SK-N-SH (cell line): ENCODE measurements at regions not wholly inside any gene's neighbourhood (a gene's known extent, or its start where the extent isn't known, plus 50 kb on each side); places are given as distances from the start of the nearest gene placed in this dataset.

ENCODE experiments used
- CTCF ChIA-PET: fragments of 300-600, 350-600 bp; formaldehyde crosslinking; extraction: SDS; loops from one replicate; lab custom pipeline; 2021; lab: Yijun Ruan, JAX
- POLR2A ChIA-PET: fragments of 350-600 bp; sonication (Branson Sonifier 250); formaldehyde crosslinking; extraction: SDS; loops from one replicate; lab custom pipeline; 2020; ENCODE audit warnings: antibody characterized with exemption, inconsistent platforms; lab: Yijun Ruan, JAX
- DNase-seq: peaks from one replicate; pipeline ENCODE4 v3.0.0; 2012
- H2AFZ ChIP-seq: fragments of 200-600 bp; sonication (generic); 2 replicates; pipeline ENCODE4 v1.8.1; 2016; ENCODE audit warnings: antibody characterized with exemption, mild to moderate bottlenecking, low read depth
- H3F3A ChIP-seq: fragments of 200-600 bp; sonication (generic); replicated peaks from 2 replicates; pipeline ENCODE3; 2016; ENCODE audit warnings: antibody characterized with exemption, mild to moderate bottlenecking; ENCODE audit not compliant: insufficient read depth
- H3K27ac ChIP-seq, 2 experiments: fragments of 200-500 bp in 1 of 2; fragments of 200-600 bp in 1 of 2; sonication (Bioruptor generic) in 1 of 2; sonication (generic), shearing (Covaris generic) in 1 of 2; 2 replicates each; pipeline versions ENCODE4 v1.5.1 to v1.6.1; 2014 to 2016; ENCODE audit warnings: low read depth in 2 of 2, inconsistent platforms in 1 of 2, low read length in 1 of 2, mild to moderate bottlenecking in 1 of 2, mixed read lengths in 1 of 2
- H3K27me3 ChIP-seq: fragments of 200-600 bp; sonication (generic), shearing (Covaris generic); 2 replicates; pipeline ENCODE4 v1.6.1; 2016; ENCODE audit warnings: mixed run types; ENCODE audit not compliant: insufficient read depth
- H3K36me3 ChIP-seq, 2 experiments: fragments of 200-500 bp in 1 of 2; fragments of 200-600 bp in 1 of 2; sonication (Bioruptor generic) in 1 of 2; sonication (generic) in 1 of 2; replicated peaks in 1 of 2; 2 replicates each; pipeline versions ENCODE3 to v1.5.1; 2014 to 2016; ENCODE audit warnings: low read length in 1 of 2, mild to moderate bottlenecking in 1 of 2; ENCODE audit not compliant: insufficient read depth in 2 of 2, control insufficient read depth in 1 of 2
- H3K4me1 ChIP-seq, 2 experiments: fragments of 200-500 bp in 1 of 2; fragments of 200-600 bp in 1 of 2; sonication (Bioruptor generic) in 1 of 2; sonication (generic), shearing (Covaris generic) in 1 of 2; 2 replicates each; pipeline versions ENCODE4 v1.5.1 to v1.6.1; 2014 to 2016; ENCODE audit warnings: low read depth in 1 of 2, low read length in 1 of 2, mixed run types in 1 of 2; ENCODE audit not compliant: insufficient read depth in 2 of 2, control insufficient read depth in 1 of 2
- H3K4me2 ChIP-seq: fragments of 200-600 bp; sonication (generic), shearing (Covaris generic); 2 replicates; pipeline ENCODE4 v1.6.1; 2017; ENCODE audit warnings: mixed run types
- H3K4me3 ChIP-seq, 2 experiments: fragments of 200-500 bp in 1 of 2; fragments of 200-600 bp in 1 of 2; sonication (Bioruptor generic) in 1 of 2; sonication (generic), shearing (Covaris generic) in 1 of 2; 2 replicates each; pipeline versions ENCODE4 v1.5.1 to v1.8.1; 2014 to 2016; ENCODE audit warnings: low read depth in 2 of 2, inconsistent platforms in 1 of 2, low read length in 1 of 2, mild to moderate bottlenecking in 1 of 2, mixed read lengths in 1 of 2, moderate library complexity in 1 of 2
- H3K79me2 ChIP-seq: fragments of 200-600 bp; sonication (generic); 2 replicates; pipeline ENCODE4 v1.8.1; 2017; ENCODE audit warnings: mild to moderate bottlenecking; ENCODE audit not compliant: insufficient read depth
- H3K9ac ChIP-seq: fragments of 200-600 bp; sonication (generic); 2 replicates; pipeline ENCODE4 v1.6.1; 2017; ENCODE audit warnings: mixed run types
- H3K9me2 ChIP-seq: fragments of 200-600 bp; sonication (generic); 2 replicates; pipeline ENCODE4 v1.6.1; 2017; ENCODE audit warnings: mixed run types
- H3K9me3 ChIP-seq: fragments of 200-600 bp; sonication (generic); 2 replicates; pipeline ENCODE4 v1.6.1; 2017; ENCODE audit warnings: mixed run types, mild to moderate bottlenecking, moderate library complexity
- H4K20me1 ChIP-seq: fragments of 200-600 bp; sonication (generic); 2 replicates; pipeline ENCODE4 v1.6.1; 2017; ENCODE audit warnings: mild to moderate bottlenecking, mixed run types; ENCODE audit not compliant: insufficient read depth
- CTCF ChIP-seq: fragments of 200-600 bp; sonication (generic); IDR thresholded peaks from 2 replicates; pipeline ENCODE4 v1.6.1; 2017; ENCODE audit warnings: antibody characterized with exemption, mild to moderate bottlenecking, moderate library complexity
- EP300 ChIP-seq, 2 experiments: IDR thresholded peaks; 2 replicates each; pipeline versions ENCODE4 v1.4.0 to v1.6.1; 2012; ENCODE audit warnings: borderline replicate concordance in 1 of 2, low read depth in 1 of 2, low read length in 1 of 2
- EZH2phosphoT487 ChIP-seq: fragments of 200-600 bp; sonication (generic); IDR thresholded peaks from 2 replicates; pipeline ENCODE4 v1.6.1; 2017; ENCODE audit warnings: low read depth, mixed run types, mild to moderate bottlenecking, antibody characterized with exemption, moderate library complexity, borderline replicate concordance
- FOXM1 ChIP-seq: IDR thresholded peaks from 2 replicates; pipeline ENCODE4 v1.4.0; 2012; ENCODE audit warnings: low read depth, mild to moderate bottlenecking
- MAX ChIP-seq: IDR thresholded peaks from 2 replicates; pipeline ENCODE4 v1.4.0; 2012; ENCODE audit warnings: low read depth
- MEF2A ChIP-seq: IDR thresholded peaks from 2 replicates; pipeline ENCODE4 v1.4.0; 2012; ENCODE audit warnings: low read depth, borderline replicate concordance
- MXI1 ChIP-seq: IDR thresholded peaks from 2 replicates; pipeline ENCODE4 v1.6.1; 2012; ENCODE audit warnings: mild to moderate bottlenecking, low read depth, low read length, improper control_type of control experiment
- NRF1 ChIP-seq: IDR thresholded peaks from 2 replicates; pipeline ENCODE4 v1.6.1; 2012; ENCODE audit warnings: low read depth, mild to moderate bottlenecking, low read length
- POLR2AphosphoS5 ChIP-seq: IDR thresholded peaks from 2 replicates; pipeline ENCODE4 v1.6.1; 2012; ENCODE audit warnings: low read depth, low read length
- RCOR1 ChIP-seq: fragments of 150-350 bp; IDR thresholded peaks from 2 replicates; pipeline ENCODE4 v1.6.1; 2017; ENCODE audit warnings: antibody characterized with exemption, low read length
- REST ChIP-seq: IDR thresholded peaks from 2 replicates; pipeline ENCODE4 v1.6.1; 2012; ENCODE audit warnings: mild to moderate bottlenecking, low read depth, low read length, moderate library complexity
- RXRA ChIP-seq: IDR thresholded peaks from 2 replicates; pipeline ENCODE4 v1.4.0; 2012; ENCODE audit warnings: low read depth, mild to moderate bottlenecking, borderline replicate concordance
- TAF1 ChIP-seq: IDR thresholded peaks from 2 replicates; pipeline ENCODE4 v1.6.1; 2012; ENCODE audit warnings: low read depth, mild to moderate bottlenecking, low read length, moderate library complexity, borderline replicate concordance
- TCF12 ChIP-seq: IDR thresholded peaks from 2 replicates; pipeline ENCODE4 v1.4.0; 2012
- USF2 ChIP-seq: fragments of 150-350 bp; IDR thresholded peaks from 2 replicates; pipeline ENCODE4 v1.6.1; 2017; ENCODE audit warnings: antibody characterized with exemption, low read length, low read depth, borderline replicate concordance
- YY1 ChIP-seq: IDR thresholded peaks from 2 replicates; pipeline ENCODE4 v1.4.0; 2012; ENCODE audit warnings: low read depth, mild to moderate bottlenecking
- WGBS: methylation state at CpG from one replicate; pipeline ENCODE4 v1.1.6; 2017; ENCODE audit warnings: low lambda C conversion rate; 5-methylcytosine and 5-hydroxymethylcytosine counted together
- TF ChIP-seq, protein P1 (sequence below): IDR thresholded peaks from 2 replicates; pipeline ENCODE4 v1.4.0; 2012; ENCODE audit warnings: low read depth, borderline replicate concordance
- TF ChIP-seq, protein P2 (sequence below): IDR thresholded peaks from 2 replicates; pipeline ENCODE4; 2012

- Histone ChIP-seq H3K4me3 (no peak overlapping the region), H3K27me3 (no peaks in the 10 kb centered on the region), H2AFZ (no peak overlapping the region), H3K9me3 (no peaks in the 10 kb centered on the region), H3K27ac (no peak overlapping the region), H3K4me2 (no peak overlapping the region), H4K20me1 (no peaks in the 10 kb centered on the region)
- ChIA-PET CTCF (no interaction called here), POLR2A (no interaction called here)
- no peak for DNase-seq
- 65% methylated on average over 2 of the region's 2 CpGs for WGBS
- TF ChIP-seq REST, result no peak
- TF ChIP-seq, all 33 proteins: peak for 0
- no peaks in the 10 kb centered on the region; a peak in 1 of 4 replicates for H3K4me1 ChIP-seq
- H3K9ac ChIP-seq, result no peak overlapping the region
- H3K79me2 ChIP-seq, result no peaks in the 10 kb centered on the region
- H3F3A ChIP-seq, result no peaks in the 10 kb centered on the region
- no peaks in the 10 kb centered on the region for H3K9me2 ChIP-seq
- H3K36me3 ChIP-seq, result no peaks in the 10 kb centered on the region
Observed at GRCh38 chr6:135605278-135605790, 107.8 kb upstream of the AHI1 start.

DNA sequence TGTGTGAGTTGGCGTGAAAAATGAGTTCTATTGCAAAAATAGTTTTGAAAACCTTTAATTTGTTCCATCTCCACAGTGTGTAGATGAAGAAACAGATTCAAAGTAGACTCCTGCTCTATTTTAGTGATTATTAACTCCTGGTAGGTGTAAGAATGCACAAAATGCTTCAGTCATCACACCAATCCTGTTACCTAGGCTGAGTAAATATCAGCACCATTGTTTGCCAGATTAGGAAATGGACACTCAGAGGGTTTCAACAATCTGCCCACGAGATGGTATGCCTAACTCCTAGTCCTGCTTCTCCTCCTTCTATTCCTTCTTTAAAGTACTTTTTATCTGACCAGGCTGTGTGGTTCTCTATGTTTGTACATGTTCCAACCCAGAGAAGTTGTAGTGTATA lies 108.9 kb upstream of the AHI1 start:
- Histone ChIP-seq H3F3A (no peaks in the 10 kb centered on the region), H4K20me1 (no peaks in the 10 kb centered on the region), H3K27me3 (no peaks in the 10 kb centered on the region), H3K9me2 (no peaks in the 10 kb centered on the region), H3K36me3 (no peaks in the 10 kb centered on the region), H3K4me2 (no peak overlapping the region), H3K79me2 (no peaks in the 10 kb centered on the region), H3K4me1 (no peaks in the 10 kb centered on the region; a peak in 1 of 4 replicates), H3K27ac (no peak overlapping the region), H3K9me3 (no peaks in the 10 kb centered on the region), H2AFZ (no peak overlapping the region), H3K4me3 (no peak overlapping the region), H3K9ac (no peak overlapping the region)
- ChIA-PET POLR2A (no interaction called here), CTCF (no interaction called here)
- no peak for DNase-seq
- WGBS, result 65% methylated on average over 2 of the region's 2 CpGs
- TF ChIP-seq CTCF, result no peak
- TF ChIP-seq USF2, result no peak
- TF ChIP-seq MAX, result no peak
- TF ChIP-seq, protein P1, sequence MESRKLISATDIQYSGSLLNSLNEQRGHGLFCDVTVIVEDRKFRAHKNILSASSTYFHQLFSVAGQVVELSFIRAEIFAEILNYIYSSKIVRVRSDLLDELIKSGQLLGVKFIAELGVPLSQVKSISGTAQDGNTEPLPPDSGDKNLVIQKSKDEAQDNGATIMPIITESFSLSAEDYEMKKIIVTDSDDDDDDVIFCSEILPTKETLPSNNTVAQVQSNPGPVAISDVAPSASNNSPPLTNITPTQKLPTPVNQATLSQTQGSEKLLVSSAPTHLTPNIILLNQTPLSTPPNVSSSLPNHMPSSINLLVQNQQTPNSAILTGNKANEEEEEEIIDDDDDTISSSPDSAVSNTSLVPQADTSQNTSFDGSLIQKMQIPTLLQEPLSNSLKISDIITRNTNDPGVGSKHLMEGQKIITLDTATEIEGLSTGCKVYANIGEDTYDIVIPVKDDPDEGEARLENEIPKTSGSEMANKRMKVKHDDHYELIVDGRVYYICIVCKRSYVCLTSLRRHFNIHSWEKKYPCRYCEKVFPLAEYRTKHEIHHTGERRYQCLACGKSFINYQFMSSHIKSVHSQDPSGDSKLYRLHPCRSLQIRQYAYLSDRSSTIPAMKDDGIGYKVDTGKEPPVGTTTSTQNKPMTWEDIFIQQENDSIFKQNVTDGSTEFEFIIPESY, result no peak
- TF ChIP-seq TAF1, result no peak
- TF ChIP-seq, protein P2, sequence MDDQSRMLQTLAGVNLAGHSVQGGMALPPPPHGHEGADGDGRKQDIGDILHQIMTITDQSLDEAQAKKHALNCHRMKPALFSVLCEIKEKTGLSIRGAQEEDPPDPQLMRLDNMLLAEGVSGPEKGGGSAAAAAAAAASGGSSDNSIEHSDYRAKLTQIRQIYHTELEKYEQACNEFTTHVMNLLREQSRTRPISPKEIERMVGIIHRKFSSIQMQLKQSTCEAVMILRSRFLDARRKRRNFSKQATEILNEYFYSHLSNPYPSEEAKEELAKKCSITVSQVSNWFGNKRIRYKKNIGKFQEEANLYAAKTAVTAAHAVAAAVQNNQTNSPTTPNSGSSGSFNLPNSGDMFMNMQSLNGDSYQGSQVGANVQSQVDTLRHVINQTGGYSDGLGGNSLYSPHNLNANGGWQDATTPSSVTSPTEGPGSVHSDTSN, result no peak
- TF ChIP-seq RCOR1, result no peak
- TF ChIP-seq FOXM1, result no peak
- no peak for TF ChIP-seq NRF1
- no peak for TF ChIP-seq MXI1
- no peak for TF ChIP-seq POLR2AphosphoS5
- TF ChIP-seq YY1, result no peak
- TF ChIP-seq MEF2A, result no peak
- no peak for TF ChIP-seq TCF12
- TF ChIP-seq EP300 (IDR thresholded peaks at IDR 0.05; ENCODE audit: borderline replicate concordance in 1 of 2, low read depth in 1 of 2, low read length in 1 of 2), result no peak
- TF ChIP-seq EZH2phosphoT487, result no peak
- no peak for TF ChIP-seq RXRA
